ENCODE measurements at regions not wholly inside any gene's neighbourhood (a gene's known extent, or its start where the extent isn't known, plus 50 kb on each side); places are given as distances from the start of the nearest gene placed in this dataset.
A peak's percentile ranks its signal among the peaks of the same experiment; 100 is the strongest.
"Not testable (repeated sequence)": the region's sequence is repeated elsewhere in the genome, so short reads cannot be mapped to it uniquely, and the experiment has no call there.

- Histone ChIP-seq H3K9me3 (ENCODE audit: low read depth) (no peaks in the 10 kb centered on the region), H3K9me2 (ENCODE audit: insufficient read depth) (no peaks in the 10 kb centered on the region), H3K27ac (peak overlapping the region; percentile 87), H4K20me1 (ENCODE audit: insufficient read depth) (no peaks in the 10 kb centered on the region), H3F3A (ENCODE audit: insufficient read depth) (peaks cover 58% of the 10 kb centered on the region), H3K4me1 (ENCODE audit: insufficient read depth) (peaks cover 70% of the 10 kb centered on the region), H3K27me3 (replicated peaks; ENCODE audit: insufficient read depth) (no peaks in the 10 kb centered on the region), H2AFZ (no peak overlapping the region), H3K36me3 (ENCODE audit: low read depth) (no peaks in the 10 kb centered on the region), H3K9ac (peak overlapping the region; percentile 54), H3K79me2 (ENCODE audit: insufficient read depth) (no peaks in the 10 kb centered on the region), H3K4me3 (peak overlapping the region; percentile 61), H3K4me2 (ENCODE audit: unreplicated experiment) (peak overlapping the region; percentile 69)
- TF ChIP-seq EZH2 (IDR thresholded peaks at IDR 0.05; ENCODE audit: insufficient read depth, poor library complexity, severe bottlenecking): no peak
- in situ Hi-C loops (cut with MboI): no loop called here
- WGBS, 2 experiments (ENCODE audit: low coverage in 1 of 2, low lambda C conversion rate in 2 of 2, missing lambda C conversion rate in 2 of 2): 0% methylated on average over 2 of the region's 2 CpGs
- peak; percentile 85 for DNase-seq
These were observed 267.1 kb upstream of the PRKD1 start for GRCh38 chr14:30194741-30195148.

- Histone ChIP-seq H3K9ac (no peak overlapping the region), H3K27me3 (replicated peaks; ENCODE audit: insufficient read depth) (no peaks in the 10 kb centered on the region), H3K9me3 (ENCODE audit: low read depth) (no peaks in the 10 kb centered on the region), H3K4me1 (ENCODE audit: insufficient read depth) (peaks cover 59% of the 10 kb centered on the region), H3K4me2 (ENCODE audit: unreplicated experiment) (peak overlapping the region; percentile 69), H2AFZ (0 out of 2 replicates have a peak overlapping the region, but pooled peaks have one; percentile 2), H4K20me1 (ENCODE audit: insufficient read depth) (no peaks in the 10 kb centered on the region), H3K27ac (peak overlapping the region; percentile 87), H3K79me2 (ENCODE audit: insufficient read depth) (no peaks in the 10 kb centered on the region), H3K9me2 (ENCODE audit: insufficient read depth) (no peaks in the 10 kb centered on the region), H3F3A (ENCODE audit: insufficient read depth) (peaks cover 56% of the 10 kb centered on the region), H3K36me3 (ENCODE audit: low read depth) (no peaks in the 10 kb centered on the region), H3K4me3 (peak overlapping the region; percentile 61)
- in situ Hi-C loops (cut with MboI): no loop called here
- no peak for TF ChIP-seq EZH2phosphoT487 (IDR thresholded peaks at IDR 0.05; ENCODE audit: insufficient read depth, low read depth)
- TF ChIP-seq EZH2 (IDR thresholded peaks at IDR 0.05; ENCODE audit: insufficient read depth, poor library complexity, severe bottlenecking): no peak
- WGBS, 2 experiments (ENCODE audit: low coverage in 1 of 2, low lambda C conversion rate in 2 of 2, missing lambda C conversion rate in 2 of 2): 40 to 43% methylated on average over 3 of the region's 3 CpGs
- DNase-seq: peak; percentile 17
These were observed 268.3 kb upstream of the PRKD1 start for GRCh38 chr14:30195941-30196340.

- Histone ChIP-seq H3K4me1 (ENCODE audit: insufficient read depth) (peaks cover 51% of the 10 kb centered on the region), H3K9me3 (ENCODE audit: low read depth) (no peaks in the 10 kb centered on the region), H3K4me3 (no peak overlapping the region), H3K9ac (no peak overlapping the region), H3K9me2 (ENCODE audit: insufficient read depth) (no peaks in the 10 kb centered on the region), H3F3A (ENCODE audit: insufficient read depth) (peaks cover 47% of the 10 kb centered on the region), H3K79me2 (ENCODE audit: insufficient read depth) (no peaks in the 10 kb centered on the region), H2AFZ (no peak overlapping the region), H3K36me3 (ENCODE audit: low read depth) (no peaks in the 10 kb centered on the region), H3K27ac (no peak overlapping the region; the same call in 1 of the 2 replicates), H4K20me1 (ENCODE audit: insufficient read depth) (no peaks in the 10 kb centered on the region), H3K4me2 (ENCODE audit: unreplicated experiment) (no peak overlapping the region), H3K27me3 (replicated peaks; ENCODE audit: insufficient read depth) (no peaks in the 10 kb centered on the region)
- no peak for TF ChIP-seq EZH2phosphoT487 (IDR thresholded peaks at IDR 0.05; ENCODE audit: insufficient read depth, low read depth)
- no peak for TF ChIP-seq EZH2 (IDR thresholded peaks at IDR 0.05; ENCODE audit: insufficient read depth, poor library complexity, severe bottlenecking)
- no peak for DNase-seq
- WGBS, 2 experiments (ENCODE audit: low coverage in 1 of 2, low lambda C conversion rate in 2 of 2, missing lambda C conversion rate in 2 of 2): 98 to 100% methylated on average over 2 of the region's 2 CpGs
- in situ Hi-C loops (cut with MboI): no loop called here
These were observed 269.2 kb upstream of the PRKD1 start for GRCh38 chr14:30196861-30197260.

- H3K9me2 ChIP-seq (ENCODE audit: insufficient read depth); H4K20me1 ChIP-seq (ENCODE audit: insufficient read depth); H3K36me3 ChIP-seq (ENCODE audit: low read depth); H2AFZ ChIP-seq; H3K27me3 ChIP-seq (replicated peaks; ENCODE audit: insufficient read depth); H3K9ac ChIP-seq; H3K4me3 ChIP-seq; H3K79me2 ChIP-seq (ENCODE audit: insufficient read depth); H3K4me2 ChIP-seq (ENCODE audit: unreplicated experiment); H3K9me3 ChIP-seq (ENCODE audit: low read depth); in situ Hi-C loops (cut with MboI); DNase-seq; H3K27ac ChIP-seq: not testable (repeated sequence)
- H3F3A ChIP-seq (ENCODE audit: insufficient read depth): peaks cover 29% of the 10 kb centered on the region
- peaks cover 33% of the 10 kb centered on the region for H3K4me1 ChIP-seq (ENCODE audit: insufficient read depth)
- WGBS, 2 experiments (ENCODE audit: low coverage in 1 of 2, low lambda C conversion rate in 2 of 2, missing lambda C conversion rate in 2 of 2): 65 to 67% methylated on average over 3 of the region's 3 CpGs
These were observed 271.1 kb upstream of the PRKD1 start for GRCh38 chr14:30198720-30199119.

GRCh38 chr14:30204431-30204980 is 276.9 kb upstream of the PRKD1 start:
- no peaks in the 10 kb centered on the region for H4K20me1 ChIP-seq (ENCODE audit: insufficient read depth)
- no peaks in the 10 kb centered on the region for H3K9me3 ChIP-seq (ENCODE audit: low read depth)
- no peak for DNase-seq
- H3K4me2 ChIP-seq (ENCODE audit: unreplicated experiment): no peak overlapping the region
- H3K36me3 ChIP-seq (ENCODE audit: low read depth): no peaks in the 10 kb centered on the region
- in situ Hi-C loops (cut with MboI): loop anchor here (25.0 kb wide), 1 partner anchor 967 kb away; no protein-coding TSS in a partner anchor
- TF ChIP-seq EZH2phosphoT487 (IDR thresholded peaks at IDR 0.05; ENCODE audit: insufficient read depth, low read depth) (no peak), EZH2 (IDR thresholded peaks at IDR 0.05; ENCODE audit: insufficient read depth, poor library complexity, severe bottlenecking) (no peak)
- H3K9ac ChIP-seq: no peak overlapping the region
- no peaks in the 10 kb centered on the region for H3K27me3 ChIP-seq (replicated peaks; ENCODE audit: insufficient read depth)
- H3K79me2 ChIP-seq (ENCODE audit: insufficient read depth): no peaks in the 10 kb centered on the region
- no peaks in the 10 kb centered on the region for H3F3A ChIP-seq (ENCODE audit: insufficient read depth)
- no peaks in the 10 kb centered on the region for H3K9me2 ChIP-seq (ENCODE audit: insufficient read depth)
- H3K4me3 ChIP-seq: no peak overlapping the region
- H3K27ac ChIP-seq: no peak overlapping the region
- no peak overlapping the region for H2AFZ ChIP-seq
- WGBS, 2 experiments (ENCODE audit: low coverage in 1 of 2, low lambda C conversion rate in 2 of 2, missing lambda C conversion rate in 2 of 2): 90 to 93% methylated on average over 2 of the region's 2 CpGs
- no peaks in the 10 kb centered on the region for H3K4me1 ChIP-seq (ENCODE audit: insufficient read depth)

Measured in GM23248 (cell line).